ENCODE measurements at regions not wholly inside any gene's neighbourhood (a gene's known extent, or its start where the extent isn't known, plus 50 kb on each side); places are given as distances from the start of the nearest gene placed in this dataset.

GRCh38 chrY:7433817-7434809, 522.6 kb upstream of the AMELY start:
- TF ChIP-seq CTCF (IDR thresholded peaks at IDR 0.05) (no peak), POLR2A (IDR thresholded peaks at IDR 0.05) (no peak)

Data from breast epithelium (tissue), 3 donors.